CD14-positive monocyte (primary cell): ENCODE measurements at regions not wholly inside any gene's neighbourhood (a gene's known extent, or its start where the extent isn't known, plus 50 kb on each side); places are given as distances from the start of the nearest gene placed in this dataset.

Source experiments
- DNase-seq, 3 donors: peaks; one replicate each; pipeline ENCODE4 v3.0.0-alpha.2; 2011 to 2022
- H2AFZ ChIP-seq: 2 replicates; pipeline ENCODE4 v1.6.0; 2012; ENCODE audit warnings: mild to moderate bottlenecking, low read depth, low read length, inconsistent platforms; ENCODE audit not compliant: insufficient read depth, poor library complexity, severe bottlenecking
- H3K27ac ChIP-seq, 2 donors: 1 replicate in 1 of 2; 2 replicates in 1 of 2; pipeline ENCODE4 v1.5.1; 2012 to 2013; ENCODE audit warnings: low read length in 2 of 2, control low read depth in 1 of 2, inconsistent platforms in 1 of 2, low read depth in 1 of 2, mild to moderate bottlenecking in 1 of 2
- H3K27me3 ChIP-seq, 2 donors: one replicate each; pipeline versions ENCODE4 v1.6.0 to v1.6.1; 2011 to 2013; ENCODE audit warnings: low read length in 2 of 2; ENCODE audit not compliant: control insufficient read depth in 2 of 2, insufficient read depth in 2 of 2
- H3K36me3 ChIP-seq, 2 donors: replicated peaks in 1 of 2; 1 replicate in 1 of 2; 2 replicates in 1 of 2; pipeline versions ENCODE4 v1.5.1 to v1.6.1; 2012 to 2013; ENCODE audit warnings: low read length in 2 of 2, control low read depth in 1 of 2, inconsistent platforms in 1 of 2, mild to moderate bottlenecking in 1 of 2; ENCODE audit not compliant: insufficient read depth in 2 of 2, control insufficient read depth in 1 of 2
- H3K4me1 ChIP-seq, 2 donors: 1 replicate in 1 of 2; 2 replicates in 1 of 2; pipeline versions ENCODE4 v1.5.1 to v1.6.1; 2012 to 2013; ENCODE audit warnings: low read length in 2 of 2, control low read depth in 1 of 2, inconsistent platforms in 1 of 2, mild to moderate bottlenecking in 1 of 2, moderate library complexity in 1 of 2; ENCODE audit not compliant: insufficient read depth in 2 of 2, control insufficient read depth in 1 of 2
- H3K4me2 ChIP-seq: replicated peaks from 2 replicates; pipeline ENCODE3; 2012; ENCODE audit warnings: low read length, moderate library complexity, mild to moderate bottlenecking; ENCODE audit not compliant: poor library complexity, severe bottlenecking; ENCODE audit errors: extremely low read depth
- H3K4me3 ChIP-seq, 3 experiments: fragments of 200-600 bp in 1 of 3; sonication (generic) in 1 of 3; replicated peaks in 1 of 3; 1 replicate in 2 of 3; 2 replicates in 1 of 3; pipeline ENCODE4 v1.5.1; 2011 to 2013; ENCODE audit warnings: low read length in 3 of 3, mild to moderate bottlenecking in 3 of 3, control low read depth in 2 of 3, low read depth in 2 of 3, inconsistent platforms in 1 of 3, moderate library complexity in 1 of 3
- H3K79me2 ChIP-seq: 2 replicates; pipeline ENCODE4 v1.6.0; 2012; ENCODE audit warnings: mild to moderate bottlenecking, control low read depth, inconsistent platforms, low read length, moderate library complexity; ENCODE audit not compliant: insufficient read depth
- H3K9ac ChIP-seq: 2 replicates; pipeline ENCODE4 v1.6.0; 2017; ENCODE audit warnings: low read length, mild to moderate bottlenecking; ENCODE audit not compliant: insufficient read depth, poor library complexity, severe bottlenecking
- H3K9me3 ChIP-seq, 2 donors: replicated peaks in 1 of 2; 1 replicate in 1 of 2; 2 replicates in 1 of 2; pipeline versions ENCODE4 v1.5.1 to v1.6.1; 2012 to 2013; ENCODE audit warnings: low read length in 2 of 2, control low read depth in 1 of 2; ENCODE audit not compliant: control insufficient read depth in 1 of 2, insufficient read depth in 1 of 2
- H4K20me1 ChIP-seq: 2 replicates; pipeline ENCODE4 v1.6.0; 2012; ENCODE audit warnings: mild to moderate bottlenecking, low read length, control low read depth, moderate library complexity; ENCODE audit not compliant: insufficient read depth
- H3K27ac Mint-ChIP-seq, 7 donors: one replicate each; pipeline ENCODE4 v1.8.0; 2020; ENCODE audit warnings: mild to moderate bottlenecking in 7 of 7, mixed read lengths in 7 of 7, moderate library complexity in 6 of 7, inconsistent platforms in 2 of 7
- H3K27me3 Mint-ChIP-seq, 3 donors: one replicate each; pipeline ENCODE4 v1.8.0; 2021 to 2022; ENCODE audit warnings: low read depth in 3 of 3, mild to moderate bottlenecking in 3 of 3, mixed read lengths in 3 of 3, moderate library complexity in 3 of 3, inconsistent platforms in 1 of 3
- H3K36me3 Mint-ChIP-seq, 2 donors: one replicate each; pipeline ENCODE4 v1.8.0; 2020; ENCODE audit warnings: mixed read lengths in 2 of 2, inconsistent platforms in 1 of 2, mild to moderate bottlenecking in 1 of 2
- H3K4me1 Mint-ChIP-seq: one replicate; pipeline ENCODE4 v1.8.0; 2020; ENCODE audit warnings: mild to moderate bottlenecking, mixed read lengths
- H3K4me3 Mint-ChIP-seq, 2 donors: one replicate each; pipeline ENCODE4 v1.8.0; 2020; ENCODE audit warnings: mild to moderate bottlenecking in 2 of 2, mixed read lengths in 2 of 2, moderate library complexity in 1 of 2
- H3K9me3 Mint-ChIP-seq, 7 donors: one replicate each; pipeline ENCODE4 v1.8.0; 2020 to 2022; ENCODE audit warnings: mixed read lengths in 7 of 7, mild to moderate bottlenecking in 6 of 7, moderate library complexity in 6 of 7, inconsistent platforms in 2 of 7
- CTCF ChIP-seq: fragments of 200-600 bp; IDR thresholded peaks from one replicate; pipeline ENCODE4 v1.8.0; 2022; ENCODE audit warnings: antibody characterized with exemption, mild to moderate bottlenecking
- WGBS: methylation state at CpG from one replicate; pipeline ENCODE4 v1.1.5; 2013; ENCODE audit warnings: missing lambda C conversion rate; ENCODE audit not compliant: insufficient coverage; 5-methylcytosine and 5-hydroxymethylcytosine counted together
- intact Hi-C, 2 donors: fragments of 100-400 bp; cut with micrococcal nuclease; formaldehyde crosslinking; loops; one replicate each; pipeline versions ENCODE4 v1.15.0 to v1.15.1; 2023

- H2AFZ ChIP-seq: no peak overlapping the region
- H3K4me2 ChIP-seq: no peak overlapping the region
- H3K36me3 ChIP-seq: no peaks in the 10 kb centered on the region
- Mint-ChIP-seq H3K4me3 (no peak overlapping the region), H3K27ac (no peak overlapping the region), H3K27me3 (peaks cover 0 to 2% (median 0%) of the 10 kb centered on the region in 3 donors), H3K9me3 (peaks cover 2 to 19% (median 6%) of the 10 kb centered on the region in 7 donors), H3K4me1 (no peaks in the 10 kb centered on the region), H3K36me3 (no peaks in the 10 kb centered on the region)
- H3K79me2 ChIP-seq: no peaks in the 10 kb centered on the region
- H4K20me1 ChIP-seq: no peaks in the 10 kb centered on the region
- no peak for TF ChIP-seq CTCF
- intact Hi-C loops: no loop called here
- no peak overlapping the region for H3K4me3 ChIP-seq
- H3K9ac ChIP-seq: no peak overlapping the region
- DNase-seq: no peak
- H3K9me3 ChIP-seq: peaks cover 6 to 10% of the 10 kb centered on the region in 2 donors
- WGBS: no CpG with 5 or more reads among the region's 2 CpGs
- H3K27me3 ChIP-seq: no peaks in the 10 kb centered on the region
- no peak overlapping the region for H3K27ac ChIP-seq
- no peaks in the 10 kb centered on the region for H3K4me1 ChIP-seq
These were observed 58.6 kb upstream of the GUCY1A2 start for GRCh38 chr11:107076832-107077231.

GRCh38 chr11:107071129-107071528, 52.9 kb upstream of the GUCY1A2 start:
- Histone ChIP-seq H3K27ac (no peak overlapping the region), H3K4me3 (no peak overlapping the region)

More at GRCh38 chr11:107071129-107071528, 52.9 kb upstream of the GUCY1A2 start:
- Mint-ChIP-seq H3K4me3 (no peak overlapping the region), H3K27me3 (peaks cover 0 to 2% (median 0%) of the 10 kb centered on the region in 3 donors), H3K36me3 (no peaks in the 10 kb centered on the region), H3K4me1 (no peaks in the 10 kb centered on the region), H3K27ac (no peak overlapping the region), H3K9me3 (peaks cover 0 to 17% (median 4%) of the 10 kb centered on the region in 7 donors)
- H3K9me3 ChIP-seq: peaks cover 0 to 6% of the 10 kb centered on the region in 2 donors
- no peaks in the 10 kb centered on the region for H3K79me2 ChIP-seq
- TF ChIP-seq CTCF: no peak
- H3K27me3 ChIP-seq: no peaks in the 10 kb centered on the region
- H4K20me1 ChIP-seq: no peaks in the 10 kb centered on the region
- H3K4me1 ChIP-seq: no peaks in the 10 kb centered on the region
- H2AFZ ChIP-seq: no peak overlapping the region
- H3K4me2 ChIP-seq: no peak overlapping the region
- intact Hi-C loops: no loop called here
- H3K9ac ChIP-seq: no peak overlapping the region
- DNase-seq: no peak
- H3K36me3 ChIP-seq: no peaks in the 10 kb centered on the region
